ENCODE measurements at regions not wholly inside any gene's neighbourhood (a gene's known extent, or its start where the extent isn't known, plus 50 kb on each side); places are given as distances from the start of the nearest gene placed in this dataset.

GRCh38 chr5:155929112-155929511 lies 397.9 kb upstream of the SGCD start (continued):
- TF ChIP-seq VEZF1 (CRISPR knock-in tag; IDR thresholded peaks at IDR 0.05) (no peak), SP2 (IDR thresholded peaks at IDR 0.05; ENCODE audit: extremely low read depth, low read depth, low read length, poor library complexity, severe bottlenecking) (no peak), NR2C1 (IDR thresholded peaks at IDR 0.05) (no peak), NR2C1 (tag; IDR thresholded peaks at IDR 0.05) (no peak), RBM25 (IDR thresholded peaks at IDR 0.05; ENCODE audit: low read depth, low read length, severe bottlenecking) (no peak), IFI16 (CRISPR knock-in tag; IDR thresholded peaks at IDR 0.05) (no peak), PHTF2 (CRISPR knock-in tag; IDR thresholded peaks at IDR 0.05) (no peak), ADNP (tag; IDR thresholded peaks at IDR 0.05) (no peak), ZNF57 (CRISPR knock-in tag; IDR thresholded peaks at IDR 0.05) (no peak), MEIS2 (IDR thresholded peaks at IDR 0.05; ENCODE audit: partially characterized antibody) (no peak), RBM22 (IDR thresholded peaks at IDR 0.05; ENCODE audit: low read depth, low read length, poor library complexity, severe bottlenecking) (no peak)

- Histone ChIP-seq H3K27me3 (ENCODE audit: control insufficient read depth in 2 of 2, insufficient read depth in 2 of 2, low read length in 2 of 2) (no peaks in the 10 kb centered on the region), H3K9ac (ENCODE audit: insufficient read depth in 1 of 2, low read depth in 2 of 2, low read length in 2 of 2) (no peak overlapping the region), H3K4me1 (replicated peaks in 1 of 2; ENCODE audit: control insufficient read depth in 2 of 2, insufficient read depth in 2 of 2, low read length in 2 of 2) (peaks cover 0 to 4% of the 10 kb centered on the region in 2 experiments; a peak in 1 of 5 replicates), H3K27ac (ENCODE audit: extremely low read depth, low read depth, low read length) (no peak overlapping the region), H3K4me2 (ENCODE audit: insufficient read depth, low read length) (no peak overlapping the region), H3K4me3 (no peak overlapping the region), H3K9me1 (ENCODE audit: control insufficient read depth, insufficient read depth, low read length) (no peaks in the 10 kb centered on the region), H2AFZ (ENCODE audit: low read depth, low read length) (no peak overlapping the region), H3K36me3 (ENCODE audit: control insufficient read depth, insufficient read depth, low read length) (no peaks in the 10 kb centered on the region), H4K20me1 (replicated peaks; ENCODE audit: control insufficient read depth, insufficient read depth, low read length) (no peaks in the 10 kb centered on the region), H3K79me2 (ENCODE audit: control insufficient read depth, insufficient read depth, low read length) (no peaks in the 10 kb centered on the region), H3K9me3 (replicated peaks; ENCODE audit: control insufficient read depth, insufficient read depth, low read depth, low read length) (no peaks in the 10 kb centered on the region)
- CTCF ChIA-PET (ENCODE audit: low intra/inter-chr PET ratio), result no interaction called here
- no peak for FAIRE-seq
- WGBS (ENCODE audit: insufficient coverage, low coverage, missing lambda C conversion rate), result 0% methylated on average over 1 of the region's 1 CpG
- DNase-seq (ENCODE audit: extremely low read depth in 1 of 4, low spot score in 3 of 4), result no peak
- intact Hi-C loops (cut with micrococcal nuclease) (no loop called here), in situ Hi-C loops (cut with MboI) (no loop called here)
- no peak for ATAC-seq
- POLR2A ChIA-PET, result no interaction called here
- TF ChIP-seq ZNF316 (IDR thresholded peaks at IDR 0.05), result 0 out of 2 replicates have a peak, but pooled peaks have one; percentile 14
- 0 out of 2 replicates have a peak, but pooled peaks have one; percentile 37 for TF ChIP-seq MAFG (tag; conservative IDR thresholded peaks at IDR 0.05)
- TF ChIP-seq SOX6 (IDR thresholded peaks at IDR 0.05), result no peak
- peak; percentile 64 for TF ChIP-seq MAFK (IDR thresholded peaks at IDR 0.05; ENCODE audit: low read length)
- no peak for TF ChIP-seq RCOR1 (IDR thresholded peaks at IDR 0.05; ENCODE audit: borderline replicate concordance in 1 of 2, low read depth in 2 of 2, low read length in 2 of 2)
- TF ChIP-seq MAFF (IDR thresholded peaks at IDR 0.05; ENCODE audit: low read length), result peak; percentile 43; the same call in 1 of the 2 replicates
- BruUV-seq (replicated peaks), result no TSS peak
Measured at GRCh38 chr5:155934964-155935363, 392.0 kb upstream of the SGCD start.
